Right cardiac atrium (tissue), 5 donors: ENCODE measurements at regions not wholly inside any gene's neighbourhood (a gene's known extent, or its start where the extent isn't known, plus 50 kb on each side); places are given as distances from the start of the nearest gene placed in this dataset.

Experiments
- ATAC-seq, 2 donors: fragments of 200-7000 bp; cut with Tn5 transposase; one replicate each; pipeline versions ENCODE4 v1.8.0 to v1.9.1; 2020; ENCODE audit warnings: moderate library complexity in 2 of 2, mild to moderate bottlenecking in 1 of 2
- DNase-seq, 3 donors: peaks; one replicate each; pipeline ENCODE4 v3.0.0-alpha.2; 2020
- H3K27ac ChIP-seq: one replicate; pipeline ENCODE4 v1.5.1; 2013; ENCODE audit warnings: mild to moderate bottlenecking, low read length, control low read depth, moderate library complexity
- H3K27me3 ChIP-seq: one replicate; pipeline ENCODE4 v1.6.1; 2013; ENCODE audit not compliant: control insufficient read depth, insufficient read depth
- H3K4me1 ChIP-seq: one replicate; pipeline ENCODE4 v1.6.1; 2013; ENCODE audit warnings: low read length; ENCODE audit not compliant: control insufficient read depth, insufficient read depth
- H3K4me3 ChIP-seq: one replicate; pipeline ENCODE4 v1.5.1; 2013; ENCODE audit warnings: low read length, control low read depth
- H3K9me3 ChIP-seq: one replicate; pipeline ENCODE4 v1.6.1; 2013; ENCODE audit warnings: low read length; ENCODE audit not compliant: control insufficient read depth
- WGBS: extraction: QIAGEN DNeasy Blood & Tissue Kit; methylation state at CpG from one replicate; pipeline ENCODE4 v1.1.7; 2013; 5-methylcytosine and 5-hydroxymethylcytosine counted together
- intact Hi-C, 4 donors: fragments of 100-400 bp; cut with DNase I; formaldehyde crosslinking; loops; one replicate each; pipeline versions ENCODE4 v1.11.0 to v1.14.0; 2022 to 2023
- donor health status: healthy with polysubstance abuse.
- donor health status: DM: no; HTN: yes; CAD: no.
- donor health status: DM: no; HTN: no; CAD: no.
- donor health status: DM: no; HTN: yes; CAD: no; lungs with severe emphysema.
- donor health status: DM: yes; HTN: yes; CAD: no.

DNA sequence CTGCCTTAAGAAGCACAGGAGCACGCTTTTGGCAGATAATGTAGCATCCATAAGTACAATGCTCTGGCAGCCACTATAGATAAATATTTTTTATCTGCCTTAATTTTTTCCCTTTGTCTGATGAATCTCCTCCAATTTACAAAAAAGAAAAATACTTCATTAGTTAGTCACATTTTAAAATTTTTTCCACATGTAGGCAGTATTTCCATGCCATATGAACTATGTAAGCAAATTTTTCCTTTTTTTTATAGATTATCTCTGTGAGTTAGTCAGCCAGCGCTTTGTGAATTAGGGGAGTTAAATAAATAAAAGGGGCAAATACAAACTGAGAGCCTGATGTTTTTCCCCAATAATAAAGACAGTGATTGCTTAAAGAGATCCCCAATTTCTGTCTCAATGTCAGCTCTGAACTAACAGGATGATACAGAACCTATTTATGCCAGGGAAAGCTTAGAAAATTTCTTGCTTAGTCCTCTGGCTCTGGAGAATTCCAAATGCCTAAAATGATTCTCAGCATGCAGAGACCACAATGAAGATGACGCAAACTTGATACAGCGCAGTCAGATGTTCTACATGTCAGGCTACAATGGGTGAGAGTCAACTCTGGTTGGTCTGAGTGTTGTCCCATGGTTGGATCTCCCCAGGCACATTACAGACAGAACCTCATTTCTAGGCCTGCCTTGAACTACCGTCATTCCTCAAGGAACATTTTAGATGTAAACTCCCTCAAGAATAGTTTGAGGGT lies 390.4 kb upstream of the CDH6 start:
- ATAC-seq: no peak
- peaks cover 4% of the 10 kb centered on the region for H3K9me3 ChIP-seq
- intact Hi-C loops: loop anchor here in 3 of 4 donors (10.0 kb wide), 1 partner anchor 382 kb away; no protein-coding TSS in a partner anchor

DNA sequence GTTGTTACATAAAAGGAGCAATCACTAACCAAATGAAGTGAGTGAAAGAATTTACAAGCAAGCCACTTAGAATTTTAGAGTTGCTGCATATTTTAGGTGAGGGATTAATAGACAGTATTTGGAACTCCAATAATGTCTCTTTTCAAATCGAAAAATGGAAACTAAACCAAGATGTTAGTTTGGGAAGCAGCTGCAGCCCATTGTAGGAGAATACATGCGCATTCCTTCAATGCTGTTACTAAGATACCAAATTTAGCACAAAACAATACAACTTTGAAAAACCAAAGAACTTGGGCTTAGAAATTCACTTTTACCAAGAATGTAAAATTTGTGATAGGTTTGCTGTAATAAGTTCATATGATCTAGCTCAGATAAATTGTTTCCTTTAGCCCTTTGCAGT lies 411.8 kb upstream of the CDH6 start:
- H3K27me3 ChIP-seq: no peaks in the 10 kb centered on the region
- intact Hi-C loops: no loop called here
- no peak overlapping the region for H3K4me3 ChIP-seq
- no peak for DNase-seq
- H3K27ac ChIP-seq: no peak overlapping the region
- no peaks in the 10 kb centered on the region for H3K9me3 ChIP-seq
- ATAC-seq: no peak
- H3K4me1 ChIP-seq: no peaks in the 10 kb centered on the region
- 56% methylated on average over 2 of the region's 2 CpGs for WGBS

More for the DNA sequence above, 390.4 kb upstream of the CDH6 start:
- Histone ChIP-seq H3K27ac (no peak overlapping the region), H3K4me1 (no peaks in the 10 kb centered on the region), H3K27me3 (no peaks in the 10 kb centered on the region), H3K4me3 (no peak overlapping the region)
- WGBS: 70% methylated on average over 5 of the region's 5 CpGs
- no peak for DNase-seq

DNA sequence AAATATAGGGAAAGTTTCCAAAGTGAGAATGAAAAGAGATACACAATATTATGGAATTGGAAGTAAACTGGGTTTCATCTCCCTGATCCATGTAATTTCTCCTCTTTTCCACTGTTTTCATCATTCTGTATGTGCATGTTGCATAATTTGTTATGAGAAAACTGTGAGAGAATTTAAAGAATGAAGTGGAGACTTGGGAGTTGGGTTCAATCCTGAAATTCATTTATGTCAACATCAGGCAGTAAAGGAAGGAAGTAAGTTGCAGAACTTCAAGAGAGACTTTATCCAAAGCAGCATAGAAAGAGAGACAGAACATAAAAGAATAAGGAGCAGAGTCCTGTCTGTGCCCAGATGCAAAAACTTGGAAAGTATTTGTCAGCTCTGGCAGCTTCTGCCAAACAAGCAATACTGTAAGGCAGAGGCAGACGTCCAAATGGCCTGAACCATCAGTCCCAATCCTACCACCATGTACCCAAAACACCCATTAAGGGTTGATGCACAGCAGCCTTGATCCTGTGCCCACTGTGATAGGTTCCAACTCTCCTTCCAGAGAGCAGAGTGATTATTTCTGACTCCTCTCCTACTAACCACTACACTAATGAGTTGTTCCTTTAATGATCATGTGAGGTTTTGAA lies 425.3 kb upstream of the CDH6 start:
- DNase-seq (no peak), ATAC-seq (no peak)
- Histone ChIP-seq H3K9me3 (peaks cover 2% of the 10 kb centered on the region), H3K27me3 (no peaks in the 10 kb centered on the region), H3K27ac (no peak overlapping the region), H3K4me1 (no peaks in the 10 kb centered on the region), H3K4me3 (no peak overlapping the region)
- WGBS: 17% methylated on average over 1 of the region's 1 CpG
- intact Hi-C loops: no loop called here

DNA sequence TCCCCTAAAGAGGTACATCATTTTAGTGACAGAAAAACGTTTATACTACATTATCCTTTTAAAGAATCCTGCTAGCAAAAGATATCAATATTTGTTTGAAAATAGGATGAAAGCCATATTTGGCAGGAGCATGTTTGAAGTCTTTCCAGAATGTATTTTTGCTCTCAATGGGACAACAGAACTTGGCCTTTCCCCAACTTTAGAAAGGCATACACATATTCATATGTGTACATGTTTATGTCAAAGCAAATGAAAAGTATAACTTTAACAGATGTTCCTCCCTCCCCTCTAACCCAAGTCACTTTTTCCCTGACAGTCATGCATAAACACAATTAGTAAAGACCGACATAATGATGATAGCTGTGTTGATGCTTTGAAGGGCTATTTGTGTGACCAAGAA lies 427.8 kb upstream of the CDH6 start:
- intact Hi-C loops: no loop called here
- H3K27ac ChIP-seq: no peak overlapping the region
- no peaks in the 10 kb centered on the region for H3K9me3 ChIP-seq
- no peak overlapping the region for H3K4me3 ChIP-seq
- DNase-seq (no peak), ATAC-seq (no peak)
- no peaks in the 10 kb centered on the region for H3K4me1 ChIP-seq
- WGBS: 42% methylated on average over 2 of the region's 2 CpGs
- no peaks in the 10 kb centered on the region for H3K27me3 ChIP-seq

DNA sequence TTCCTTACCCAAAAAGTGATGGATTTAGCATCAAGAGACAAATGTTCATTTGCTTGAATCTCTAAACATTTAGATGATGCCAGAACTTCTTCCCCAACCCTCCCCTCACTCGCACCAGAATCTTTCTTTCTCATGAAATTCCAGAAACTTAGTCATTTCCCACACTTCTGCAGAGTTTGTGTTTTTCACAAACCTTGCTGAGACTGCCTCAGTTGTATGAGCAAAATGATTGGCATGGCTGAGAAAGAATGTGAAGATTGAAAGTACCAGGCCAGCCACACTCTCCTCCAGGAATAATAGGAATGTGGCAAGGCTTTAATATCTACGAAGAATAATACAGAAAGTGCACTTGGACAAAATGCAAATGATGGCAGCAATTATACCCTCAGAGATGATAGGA lies 428.3 kb upstream of the CDH6 start:
- ATAC-seq: no peak
- no peaks in the 10 kb centered on the region for H3K4me1 ChIP-seq
- WGBS: 31% methylated on average over 2 of the region's 2 CpGs

DNA sequence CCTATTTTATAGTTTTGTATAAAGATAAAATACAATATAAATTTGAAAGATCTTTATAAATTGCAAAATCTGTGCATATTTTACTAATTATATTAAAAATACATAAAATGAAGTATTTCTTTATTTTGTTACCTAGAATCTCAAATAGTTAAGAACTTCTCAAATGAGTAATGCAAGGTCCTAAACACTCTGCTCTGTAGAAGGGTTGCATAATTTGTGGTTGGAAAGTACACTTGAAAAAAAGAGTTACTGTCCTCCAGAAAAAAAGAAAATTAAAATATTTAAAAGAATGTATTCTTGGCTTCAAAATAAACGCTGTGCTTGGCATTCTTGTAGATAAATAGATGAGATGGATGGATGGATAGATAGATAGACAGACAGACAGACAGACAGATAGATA lies 428.8 kb upstream of the CDH6 start:
- DNase-seq (no peak), ATAC-seq (no peak)
- intact Hi-C loops: no loop called here
- Histone ChIP-seq H3K4me1 (no peaks in the 10 kb centered on the region), H3K9me3 (no peaks in the 10 kb centered on the region), H3K4me3 (no peak overlapping the region), H3K27ac (no peak overlapping the region), H3K27me3 (no peaks in the 10 kb centered on the region)
- 46% methylated on average over 1 of the region's 1 CpG for WGBS

More for the DNA sequence above, 428.3 kb upstream of the CDH6 start:
- no peaks in the 10 kb centered on the region for H3K9me3 ChIP-seq
- no peak overlapping the region for H3K27ac ChIP-seq
- no peak for DNase-seq
- no peak overlapping the region for H3K4me3 ChIP-seq
- no peaks in the 10 kb centered on the region for H3K27me3 ChIP-seq
- intact Hi-C loops: no loop called here

DNA sequence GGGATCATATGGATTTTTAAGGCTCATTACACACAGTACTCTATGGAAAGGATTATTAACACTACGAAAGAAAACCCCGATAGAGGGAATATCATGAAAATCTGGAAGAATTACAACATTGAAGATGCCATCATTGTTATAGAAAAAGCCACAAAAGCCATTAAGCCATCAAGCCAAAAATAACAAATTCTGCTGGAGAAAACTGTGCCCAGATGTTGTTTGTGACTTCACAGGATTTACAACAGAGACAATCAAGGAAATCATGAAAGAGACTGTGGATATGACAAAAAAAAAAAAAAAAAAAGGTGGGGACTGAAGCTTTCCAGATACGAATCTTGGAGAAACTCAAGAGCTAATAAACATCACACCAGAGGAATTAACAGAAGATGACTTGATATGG lies 433.8 kb upstream of the CDH6 start:
- ATAC-seq: no peak
- intact Hi-C loops: no loop called here
- Histone ChIP-seq H3K9me3 (no peaks in the 10 kb centered on the region), H3K27ac (no peak overlapping the region), H3K4me3 (no peak overlapping the region), H3K27me3 (no peaks in the 10 kb centered on the region), H3K4me1 (no peaks in the 10 kb centered on the region)
- DNase-seq: no peak
- WGBS: 89% methylated on average over 3 of the region's 3 CpGs

DNA sequence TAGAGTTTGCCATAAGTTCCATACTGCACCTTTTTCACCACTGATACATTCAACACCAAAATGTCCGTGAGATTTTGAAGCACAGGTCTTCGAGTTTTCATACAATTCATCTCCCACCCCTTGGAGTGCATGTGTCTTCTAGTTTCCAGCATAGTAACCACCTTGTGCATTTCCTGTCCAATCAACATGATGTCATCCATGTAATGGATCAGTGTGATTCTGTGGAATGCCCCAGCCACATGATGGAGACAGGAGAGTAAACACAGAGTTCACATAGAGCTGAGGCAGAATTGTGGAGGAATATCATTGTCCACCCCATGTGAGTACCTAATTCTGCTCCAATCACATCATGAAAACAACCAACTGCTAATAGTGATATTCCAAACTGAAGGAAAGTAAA lies 441.5 kb upstream of the CDH6 start:
- DNase-seq: no peak
- Histone ChIP-seq H3K27ac (no peak overlapping the region), H3K4me1 (no peaks in the 10 kb centered on the region), H3K27me3 (no peaks in the 10 kb centered on the region), H3K9me3 (no peaks in the 10 kb centered on the region), H3K4me3 (no peak overlapping the region)
- intact Hi-C loops: no loop called here
- no peak for ATAC-seq
- 79% methylated on average over 2 of the region's 2 CpGs for WGBS

DNA sequence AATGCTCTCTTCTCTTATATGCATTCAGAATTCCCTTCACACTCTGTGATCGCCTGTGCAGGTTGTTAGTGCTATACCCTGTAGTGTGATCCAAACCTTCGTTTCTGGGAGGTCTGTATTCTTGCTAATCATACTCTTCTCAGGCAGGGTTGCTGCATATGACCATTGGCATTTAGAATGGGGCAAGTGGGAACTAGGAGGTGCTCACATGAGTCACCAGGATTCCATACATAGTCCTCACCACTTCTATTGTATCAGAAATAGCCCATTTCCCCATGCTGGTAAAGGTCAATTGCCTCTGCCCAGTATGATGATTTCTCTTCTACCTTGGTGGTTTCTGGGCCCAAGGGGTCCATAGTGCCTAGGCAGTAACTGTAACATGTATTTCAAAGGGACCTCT lies 443.5 kb upstream of the CDH6 start:
- intact Hi-C loops: no loop called here
- H3K9me3 ChIP-seq: no peaks in the 10 kb centered on the region
- WGBS: 72% methylated on average over 2 of the region's 2 CpGs
- ATAC-seq: no peak
- H3K27ac ChIP-seq: no peak overlapping the region
- no peaks in the 10 kb centered on the region for H3K4me1 ChIP-seq
- H3K4me3 ChIP-seq: no peak overlapping the region
- H3K27me3 ChIP-seq: no peaks in the 10 kb centered on the region
- no peak for DNase-seq

DNA sequence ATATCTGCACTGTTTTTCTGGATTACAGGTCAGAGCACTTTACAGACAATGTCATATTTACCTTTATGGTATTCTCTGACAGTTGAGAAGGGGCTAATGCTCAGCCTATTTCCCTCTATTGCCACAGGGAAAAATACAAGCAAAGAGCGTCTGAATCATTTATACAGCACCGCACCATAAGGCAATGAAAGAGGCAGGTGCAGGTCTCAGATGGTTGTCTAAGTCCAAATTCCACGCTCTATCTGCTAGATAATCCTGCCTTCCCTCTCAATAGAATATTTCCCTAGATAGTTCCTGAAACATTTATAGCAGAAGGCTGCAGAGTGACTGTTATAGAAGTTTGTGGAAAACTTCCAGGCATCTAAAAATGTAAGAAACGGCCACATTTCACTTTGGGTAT lies 446.1 kb upstream of the CDH6 start:
- DNase-seq: no peak
- intact Hi-C loops: no loop called here
- H3K27ac ChIP-seq: no peak overlapping the region
- no peak overlapping the region for H3K4me3 ChIP-seq
- no peaks in the 10 kb centered on the region for H3K4me1 ChIP-seq
- ATAC-seq: no peak
- H3K27me3 ChIP-seq: no peaks in the 10 kb centered on the region
- 75% methylated on average over 4 of the region's 4 CpGs for WGBS
- no peaks in the 10 kb centered on the region for H3K9me3 ChIP-seq

DNA sequence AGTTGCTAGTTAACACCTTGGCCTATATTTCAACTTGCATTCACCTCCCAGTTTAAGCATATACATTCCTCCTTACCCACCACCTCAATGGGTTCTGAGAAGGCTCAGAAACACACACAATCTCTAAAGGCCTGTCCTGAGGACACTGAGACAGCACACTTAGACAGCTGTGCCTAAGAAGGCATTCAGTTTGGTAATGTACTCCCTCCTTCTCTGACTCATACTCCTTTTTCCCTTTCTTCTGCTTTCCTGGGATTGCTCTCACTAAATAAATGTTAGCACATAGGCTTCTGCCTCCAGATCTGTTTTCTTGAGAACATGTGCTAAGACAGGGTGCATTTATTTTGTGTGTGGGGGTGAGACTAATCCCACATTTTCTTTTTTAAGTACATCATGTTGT lies 456.8 kb upstream of the CDH6 start:
- Histone ChIP-seq H3K4me3 (no peak overlapping the region), H3K27ac (no peak overlapping the region), H3K4me1 (no peaks in the 10 kb centered on the region), H3K27me3 (no peaks in the 10 kb centered on the region), H3K9me3 (no peaks in the 10 kb centered on the region)
- DNase-seq: no peak
- intact Hi-C loops: no loop called here
- ATAC-seq: no peak
